HG02973 (cell line): ENCODE measurements at regions not wholly inside any gene's neighbourhood (a gene's known extent, or its start where the extent isn't known, plus 50 kb on each side); places are given as distances from the start of the nearest gene placed in this dataset.

Experiments used
- ATAC-seq: cut with Tn5 transposase; IDR thresholded peaks from one replicate; pipeline ENCODE4 v1.9.1; 2021; ENCODE audit warnings: moderate library complexity; ENCODE audit not compliant: unreplicated experiment

- ATAC-seq = no peak
Observed at GRCh38 chr12:86349196-86349595, 93.0 kb upstream of the MGAT4C start.

- ATAC-seq = no peak
Observed at GRCh38 chr12:86333955-86334522, 77.8 kb upstream of the MGAT4C start.

GRCh38 chr12:86331457-86331856 is 75.3 kb upstream of the MGAT4C start:
- ATAC-seq = no peak

GRCh38 chr12:86331012-86331411 is 74.8 kb upstream of the MGAT4C start:
- ATAC-seq = no peak

- ATAC-seq = no peak
Observed at GRCh38 chr12:86312232-86312631, 56.0 kb upstream of the MGAT4C start.
